HEK293 (cell line): ENCODE measurements at regions not wholly inside any gene's neighbourhood (a gene's known extent, or its start where the extent isn't known, plus 50 kb on each side); places are given as distances from the start of the nearest gene placed in this dataset.

Source experiments
- GLIS1 ChIP-seq: fragments of 450-650 bp; formaldehyde crosslinking; IDR thresholded peaks from 2 replicates; pipeline ENCODE4 v1.5.1; 2016; ENCODE audit warnings: missing biosample characterization, missing genetic modification characterization
- TCF7L2 ChIP-seq: IDR thresholded peaks from 2 replicates; pipeline ENCODE4 v1.6.1; 2011; ENCODE audit warnings: low read depth, mild to moderate bottlenecking, inconsistent platforms, low read length, moderate library complexity, borderline replicate concordance
- ZBTB20 ChIP-seq: fragments of 450-650 bp; formaldehyde crosslinking; IDR thresholded peaks from 2 replicates; pipeline ENCODE4 v1.5.1; 2016; ENCODE audit warnings: missing biosample characterization, missing genetic modification characterization
- ZBTB7A ChIP-seq: fragments of 450-650 bp; formaldehyde crosslinking; IDR thresholded peaks from 2 replicates; pipeline ENCODE4 v1.5.1; 2016; ENCODE audit warnings: low read depth, missing biosample characterization, missing genetic modification characterization
- ZFP37 ChIP-seq: fragments of 450-650 bp; formaldehyde crosslinking; IDR thresholded peaks from 2 replicates; pipeline ENCODE4 v1.5.1; 2016; ENCODE audit warnings: missing biosample characterization, missing genetic modification characterization
- ZFP41 ChIP-seq: fragments of 450-650 bp; formaldehyde crosslinking; IDR thresholded peaks from 2 replicates; pipeline ENCODE4 v1.5.1; 2016; ENCODE audit warnings: missing biosample characterization, missing genetic modification characterization, borderline replicate concordance
- ZNF747 ChIP-seq: fragments of 450-650 bp; formaldehyde crosslinking; IDR thresholded peaks from 2 replicates; pipeline ENCODE4 v1.5.1; 2016; ENCODE audit warnings: missing biosample characterization, missing genetic modification characterization
- ZNF776 ChIP-seq: fragments of 450-650 bp; formaldehyde crosslinking; IDR thresholded peaks from 2 replicates; pipeline ENCODE4 v1.5.0; 2017; ENCODE audit warnings: missing biosample characterization, missing genetic modification characterization, borderline replicate concordance
- TF ChIP-seq, protein P1 (sequence below): fragments of 450-650 bp; formaldehyde crosslinking; IDR thresholded peaks from 2 replicates; pipeline ENCODE4 v1.5.1; 2016; ENCODE audit warnings: missing biosample characterization, missing genetic modification characterization
- TF ChIP-seq, protein P2 (sequence below): fragments of 450-650 bp; formaldehyde crosslinking; IDR thresholded peaks from 2 replicates; pipeline ENCODE4 v1.5.1; 2016; ENCODE audit warnings: missing biosample characterization, missing genetic modification characterization
- TF ChIP-seq, protein P3 (sequence below): fragments of 450-650 bp; formaldehyde crosslinking; IDR thresholded peaks from 2 replicates; pipeline ENCODE4 v1.5.1; 2016; ENCODE audit warnings: missing biosample characterization, missing genetic modification characterization
- TF ChIP-seq, protein P4 (sequence below): fragments of 450-650 bp; formaldehyde crosslinking; optimal IDR thresholded peaks from 2 replicates; pipeline ENCODE3; 2016; ENCODE audit warnings: missing biosample characterization, mild to moderate bottlenecking, missing genetic modification characterization
- TF ChIP-seq, protein P5 (sequence below): fragments of 450-650 bp; formaldehyde crosslinking; IDR thresholded peaks from 2 replicates; pipeline ENCODE4 v1.5.1; 2016; ENCODE audit warnings: missing biosample characterization, missing genetic modification characterization

DNA sequence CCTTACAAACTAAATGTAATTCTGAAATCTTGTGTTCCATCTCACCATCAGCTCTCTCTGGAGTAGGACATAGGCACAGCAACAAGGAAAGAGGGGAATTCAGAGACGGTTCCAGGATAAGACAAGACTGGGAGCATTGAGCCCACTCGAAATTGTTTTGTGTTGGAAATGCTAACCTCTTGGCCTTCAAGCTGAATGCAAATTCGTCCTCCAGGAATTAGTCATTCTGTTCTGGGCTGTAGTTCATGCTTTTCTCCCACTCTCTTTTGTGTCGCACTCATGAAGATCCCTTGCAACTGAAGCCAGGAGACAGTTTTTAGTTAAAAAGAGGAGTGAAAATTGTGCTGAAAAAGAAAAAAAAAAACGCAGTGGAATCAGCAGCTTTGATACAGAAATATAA is 121.7 kb upstream of the SEMA6A start:
- TF ChIP-seq GLIS1 (tag by site-specific recombination) (no peak), ZNF747 (tag by site-specific recombination) (no peak), TCF7L2 (no peak), ZNF776 (tag by site-specific recombination) (no peak), ZBTB20 (tag by site-specific recombination) (no peak), ZBTB7A (tag by site-specific recombination) (no peak), ZFP37 (tag by site-specific recombination) (no peak), ZFP41 (tag by site-specific recombination) (no peak)
- TF ChIP-seq, protein P1, sequence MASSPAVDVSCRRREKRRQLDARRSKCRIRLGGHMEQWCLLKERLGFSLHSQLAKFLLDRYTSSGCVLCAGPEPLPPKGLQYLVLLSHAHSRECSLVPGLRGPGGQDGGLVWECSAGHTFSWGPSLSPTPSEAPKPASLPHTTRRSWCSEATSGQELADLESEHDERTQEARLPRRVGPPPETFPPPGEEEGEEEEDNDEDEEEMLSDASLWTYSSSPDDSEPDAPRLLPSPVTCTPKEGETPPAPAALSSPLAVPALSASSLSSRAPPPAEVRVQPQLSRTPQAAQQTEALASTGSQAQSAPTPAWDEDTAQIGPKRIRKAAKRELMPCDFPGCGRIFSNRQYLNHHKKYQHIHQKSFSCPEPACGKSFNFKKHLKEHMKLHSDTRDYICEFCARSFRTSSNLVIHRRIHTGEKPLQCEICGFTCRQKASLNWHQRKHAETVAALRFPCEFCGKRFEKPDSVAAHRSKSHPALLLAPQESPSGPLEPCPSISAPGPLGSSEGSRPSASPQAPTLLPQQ (tag by site-specific recombination): no peak
- TF ChIP-seq, protein P2, sequence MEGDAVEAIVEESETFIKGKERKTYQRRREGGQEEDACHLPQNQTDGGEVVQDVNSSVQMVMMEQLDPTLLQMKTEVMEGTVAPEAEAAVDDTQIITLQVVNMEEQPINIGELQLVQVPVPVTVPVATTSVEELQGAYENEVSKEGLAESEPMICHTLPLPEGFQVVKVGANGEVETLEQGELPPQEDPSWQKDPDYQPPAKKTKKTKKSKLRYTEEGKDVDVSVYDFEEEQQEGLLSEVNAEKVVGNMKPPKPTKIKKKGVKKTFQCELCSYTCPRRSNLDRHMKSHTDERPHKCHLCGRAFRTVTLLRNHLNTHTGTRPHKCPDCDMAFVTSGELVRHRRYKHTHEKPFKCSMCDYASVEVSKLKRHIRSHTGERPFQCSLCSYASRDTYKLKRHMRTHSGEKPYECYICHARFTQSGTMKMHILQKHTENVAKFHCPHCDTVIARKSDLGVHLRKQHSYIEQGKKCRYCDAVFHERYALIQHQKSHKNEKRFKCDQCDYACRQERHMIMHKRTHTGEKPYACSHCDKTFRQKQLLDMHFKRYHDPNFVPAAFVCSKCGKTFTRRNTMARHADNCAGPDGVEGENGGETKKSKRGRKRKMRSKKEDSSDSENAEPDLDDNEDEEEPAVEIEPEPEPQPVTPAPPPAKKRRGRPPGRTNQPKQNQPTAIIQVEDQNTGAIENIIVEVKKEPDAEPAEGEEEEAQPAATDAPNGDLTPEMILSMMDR (tag by site-specific recombination): no peak
- TF ChIP-seq, protein P3, sequence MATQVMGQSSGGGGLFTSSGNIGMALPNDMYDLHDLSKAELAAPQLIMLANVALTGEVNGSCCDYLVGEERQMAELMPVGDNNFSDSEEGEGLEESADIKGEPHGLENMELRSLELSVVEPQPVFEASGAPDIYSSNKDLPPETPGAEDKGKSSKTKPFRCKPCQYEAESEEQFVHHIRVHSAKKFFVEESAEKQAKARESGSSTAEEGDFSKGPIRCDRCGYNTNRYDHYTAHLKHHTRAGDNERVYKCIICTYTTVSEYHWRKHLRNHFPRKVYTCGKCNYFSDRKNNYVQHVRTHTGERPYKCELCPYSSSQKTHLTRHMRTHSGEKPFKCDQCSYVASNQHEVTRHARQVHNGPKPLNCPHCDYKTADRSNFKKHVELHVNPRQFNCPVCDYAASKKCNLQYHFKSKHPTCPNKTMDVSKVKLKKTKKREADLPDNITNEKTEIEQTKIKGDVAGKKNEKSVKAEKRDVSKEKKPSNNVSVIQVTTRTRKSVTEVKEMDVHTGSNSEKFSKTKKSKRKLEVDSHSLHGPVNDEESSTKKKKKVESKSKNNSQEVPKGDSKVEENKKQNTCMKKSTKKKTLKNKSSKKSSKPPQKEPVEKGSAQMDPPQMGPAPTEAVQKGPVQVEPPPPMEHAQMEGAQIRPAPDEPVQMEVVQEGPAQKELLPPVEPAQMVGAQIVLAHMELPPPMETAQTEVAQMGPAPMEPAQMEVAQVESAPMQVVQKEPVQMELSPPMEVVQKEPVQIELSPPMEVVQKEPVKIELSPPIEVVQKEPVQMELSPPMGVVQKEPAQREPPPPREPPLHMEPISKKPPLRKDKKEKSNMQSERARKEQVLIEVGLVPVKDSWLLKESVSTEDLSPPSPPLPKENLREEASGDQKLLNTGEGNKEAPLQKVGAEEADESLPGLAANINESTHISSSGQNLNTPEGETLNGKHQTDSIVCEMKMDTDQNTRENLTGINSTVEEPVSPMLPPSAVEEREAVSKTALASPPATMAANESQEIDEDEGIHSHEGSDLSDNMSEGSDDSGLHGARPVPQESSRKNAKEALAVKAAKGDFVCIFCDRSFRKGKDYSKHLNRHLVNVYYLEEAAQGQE (tag by site-specific recombination): no peak
- TF ChIP-seq, protein P4, sequence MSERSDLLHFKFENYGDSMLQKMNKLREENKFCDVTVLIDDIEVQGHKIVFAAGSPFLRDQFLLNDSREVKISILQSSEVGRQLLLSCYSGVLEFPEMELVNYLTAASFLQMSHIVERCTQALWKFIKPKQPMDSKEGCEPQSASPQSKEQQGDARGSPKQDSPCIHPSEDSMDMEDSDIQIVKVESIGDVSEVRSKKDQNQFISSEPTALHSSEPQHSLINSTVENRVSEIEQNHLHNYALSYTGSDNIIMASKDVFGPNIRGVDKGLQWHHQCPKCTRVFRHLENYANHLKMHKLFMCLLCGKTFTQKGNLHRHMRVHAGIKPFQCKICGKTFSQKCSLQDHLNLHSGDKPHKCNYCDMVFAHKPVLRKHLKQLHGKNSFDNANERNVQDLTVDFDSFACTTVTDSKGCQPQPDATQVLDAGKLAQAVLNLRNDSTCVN: no peak
- TF ChIP-seq, protein P5, sequence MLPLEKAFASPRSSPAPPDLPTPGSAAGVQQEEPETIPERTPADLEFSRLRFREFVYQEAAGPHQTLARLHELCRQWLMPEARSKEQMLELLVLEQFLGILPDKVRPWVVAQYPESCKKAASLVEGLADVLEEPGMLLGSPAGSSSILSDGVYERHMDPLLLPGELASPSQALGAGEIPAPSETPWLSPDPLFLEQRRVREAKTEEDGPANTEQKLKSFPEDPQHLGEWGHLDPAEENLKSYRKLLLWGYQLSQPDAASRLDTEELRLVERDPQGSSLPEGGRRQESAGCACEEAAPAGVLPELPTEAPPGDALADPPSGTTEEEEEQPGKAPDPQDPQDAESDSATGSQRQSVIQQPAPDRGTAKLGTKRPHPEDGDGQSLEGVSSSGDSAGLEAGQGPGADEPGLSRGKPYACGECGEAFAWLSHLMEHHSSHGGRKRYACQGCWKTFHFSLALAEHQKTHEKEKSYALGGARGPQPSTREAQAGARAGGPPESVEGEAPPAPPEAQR (tag by site-specific recombination): no peak
